AG04450 (cell line): ENCODE measurements at regions not wholly inside any gene's neighbourhood (a gene's known extent, or its start where the extent isn't known, plus 50 kb on each side); places are given as distances from the start of the nearest gene placed in this dataset.
A peak's percentile ranks its signal among the peaks of the same experiment; 100 is the strongest.

Experiments
- CTCF ChIA-PET: fragments of 300-600, 350-600 bp; formaldehyde crosslinking; extraction: SDS; loops from one replicate; lab custom pipeline; 2022; ENCODE audit warnings: antibody characterized with exemption, inconsistent platforms; lab: Charles Lee
- POLR2A ChIA-PET: fragments of 350-600 bp; formaldehyde crosslinking; extraction: SDS; loops from one replicate; lab custom pipeline; 2021; ENCODE audit warnings: antibody characterized with exemption, inconsistent platforms; lab: Yijun Ruan, JAX
- DNase-seq: peaks from one replicate; pipeline ENCODE4 v3.0.0-alpha.2; 2011; ENCODE audit warnings: low read depth, low spot score
- H3K27ac ChIP-seq: one replicate; pipeline ENCODE4 v1.5.1; 2012; ENCODE audit warnings: low read depth, low read length, control low read depth
- H3K27me3 ChIP-seq: one replicate; pipeline ENCODE4 v1.6.0; 2012; ENCODE audit warnings: low read length; ENCODE audit not compliant: control insufficient read depth, insufficient read depth
- H3K4me3 ChIP-seq: 2 replicates; pipeline ENCODE4 v1.5.1; 2011; ENCODE audit warnings: mild to moderate bottlenecking, low read depth, low read length, control low read depth
- H3K9me3 ChIP-seq: 2 replicates; pipeline ENCODE4 v1.5.1; 2012; ENCODE audit warnings: low read length; ENCODE audit not compliant: control insufficient read depth, insufficient read depth
- CTCF ChIP-seq: IDR thresholded peaks from 2 replicates; pipeline ENCODE4 v1.5.1; 2011; ENCODE audit warnings: low read depth, low read length, control low read depth, inconsistent platforms

DNA sequence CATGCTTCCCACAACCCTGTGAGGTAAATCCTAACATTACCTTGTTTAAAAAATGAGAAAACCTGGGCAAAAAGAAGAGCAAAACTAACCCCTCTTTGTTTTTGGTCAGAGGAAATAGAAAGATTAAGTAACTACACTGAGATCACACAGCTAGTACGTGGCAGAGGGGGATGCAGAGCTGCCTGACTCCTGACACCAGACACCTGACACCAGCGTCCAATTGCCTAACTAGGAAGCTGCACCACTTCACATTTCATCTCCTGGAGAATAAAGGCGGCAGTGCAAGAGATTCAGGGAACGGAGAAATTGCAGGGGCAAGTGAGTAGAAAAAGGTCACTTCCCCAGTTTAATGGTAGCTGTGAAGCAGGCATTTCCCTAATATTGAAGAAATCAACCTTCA lies 229.3 kb upstream of the PTBP2 start:
- DNase-seq = no peak
- Histone ChIP-seq H3K9me3 (no peaks in the 10 kb centered on the region), H3K27me3 (no peaks in the 10 kb centered on the region), H3K4me3 (no peak overlapping the region), H3K27ac (no peak overlapping the region)
- TF ChIP-seq CTCF = no peak
- POLR2A ChIA-PET = no interaction called here
- CTCF ChIA-PET = no interaction called here

GRCh38 chr1:96498744-96499340 lies 222.7 kb upstream of the PTBP2 start:
- no peak overlapping the region for H3K4me3 ChIP-seq
- peaks cover 2% of the 10 kb centered on the region for H3K27me3 ChIP-seq
- no peak overlapping the region for H3K27ac ChIP-seq
- H3K9me3 ChIP-seq = no peaks in the 10 kb centered on the region
- 0 out of 2 replicates have a peak, but pooled peaks have one; percentile 2 for TF ChIP-seq CTCF
- ChIA-PET POLR2A (no interaction called here), CTCF (no interaction called here)
- DNase-seq = no peak

- no peak for DNase-seq
- ChIA-PET POLR2A (no interaction called here), CTCF (interaction anchor here (1.1 kb wide), 1 partner anchor 17 kb away, joined by 3 read pairs; no protein-coding TSS in a partner anchor)
- Histone ChIP-seq H3K9me3 (no peaks in the 10 kb centered on the region), H3K4me3 (no peak overlapping the region), H3K27ac (no peak overlapping the region), H3K27me3 (no peaks in the 10 kb centered on the region)
- TF ChIP-seq CTCF = no peak
Measured at GRCh38 chr1:96508233-96508632, 213.4 kb upstream of the PTBP2 start.

DNA sequence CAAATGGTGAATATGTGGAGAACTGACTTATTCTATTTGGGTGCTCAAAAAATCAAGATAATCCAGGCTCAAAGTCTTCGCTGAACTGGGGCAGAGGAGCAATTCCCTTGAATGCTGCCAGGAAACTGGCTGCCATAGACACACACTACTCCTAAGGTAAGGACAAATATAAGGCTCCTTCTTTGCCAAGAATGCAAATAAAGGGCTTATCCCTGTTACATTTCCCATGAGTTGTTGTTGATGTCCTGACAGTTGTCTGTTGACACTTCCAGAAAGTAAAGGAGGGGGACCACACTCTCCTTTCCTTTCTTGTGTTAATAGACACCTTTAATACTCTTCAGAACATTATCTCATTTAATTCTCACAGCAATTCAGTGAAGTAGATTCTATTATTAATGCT lies 212.2 kb upstream of the PTBP2 start:
- DNase-seq = no peak
- ChIA-PET POLR2A (no interaction called here), CTCF (interaction anchor here (1.1 kb wide), 1 partner anchor 16 kb away, joined by 3 read pairs; no protein-coding TSS in a partner anchor)
- H3K27ac ChIP-seq = no peak overlapping the region
- TF ChIP-seq CTCF = no peak
- H3K4me3 ChIP-seq = no peak overlapping the region
- no peaks in the 10 kb centered on the region for H3K9me3 ChIP-seq
- H3K27me3 ChIP-seq = no peaks in the 10 kb centered on the region

DNA sequence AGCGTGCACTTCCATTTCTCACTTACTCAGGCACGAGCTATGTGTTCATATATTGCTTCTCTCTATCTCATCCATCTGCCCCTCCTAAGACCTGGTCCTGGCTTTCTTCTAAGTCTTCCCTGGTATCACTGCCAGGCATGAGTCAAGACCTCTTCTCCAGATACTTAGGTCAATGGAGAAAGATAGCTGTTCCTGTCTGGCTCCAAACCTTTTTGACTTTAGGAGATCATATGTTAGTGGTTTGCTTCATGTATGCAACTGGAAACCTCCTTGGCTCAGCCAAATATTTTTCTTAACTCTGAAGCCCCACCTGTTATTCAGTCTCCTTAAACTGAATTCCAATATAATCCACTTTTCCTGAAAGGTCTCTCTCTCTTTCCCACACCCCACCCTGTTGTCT lies 211.6 kb upstream of the PTBP2 start:
- Histone ChIP-seq H3K27ac (no peak overlapping the region), H3K4me3 (no peak overlapping the region), H3K27me3 (no peaks in the 10 kb centered on the region), H3K9me3 (no peaks in the 10 kb centered on the region)
- ChIA-PET POLR2A (no interaction called here), CTCF (no interaction called here)
- no peak for TF ChIP-seq CTCF
- no peak for DNase-seq
